HEK293 (cell line): ENCODE measurements at regions not wholly inside any gene's neighbourhood (a gene's known extent, or its start where the extent isn't known, plus 50 kb on each side); places are given as distances from the start of the nearest gene placed in this dataset.

Source experiments
- CTCF ChIA-PET: fragments of 350-600 bp; formaldehyde crosslinking; extraction: SDS; loops from one replicate; lab custom pipeline; 2021; ENCODE audit warnings: antibody characterized with exemption; lab: Yijun Ruan, JAX
- POLR2A ChIA-PET: fragments of 300-600 bp; formaldehyde crosslinking; extraction: SDS; loops from one replicate; lab custom pipeline; 2020; ENCODE audit warnings: antibody characterized with exemption, inconsistent platforms; lab: Yijun Ruan, JAX
- H3K27ac ChIP-seq: fragments of 200-500 bp; sonication (Bioruptor generic); 2 replicates; pipeline ENCODE4 v1.5.1; 2014; ENCODE audit warnings: low read depth, low read length, control low read depth, inconsistent platforms; ENCODE audit errors: extremely low read depth
- H3K36me3 ChIP-seq, 2 experiments: fragments of 200-500 bp in 1 of 2; sonication (Bioruptor generic) in 1 of 2; 1 replicate in 1 of 2; 2 replicates in 1 of 2; pipeline ENCODE4 v1.5.1; 2014 to 2017; ENCODE audit warnings: inconsistent platforms in 2 of 2, low read length in 2 of 2; ENCODE audit not compliant: control insufficient read depth in 2 of 2, insufficient read depth in 1 of 2
- H3K4me1 ChIP-seq: fragments of 200-500 bp; sonication (Bioruptor generic); 2 replicates; pipeline ENCODE4 v1.5.1; 2014; ENCODE audit warnings: mild to moderate bottlenecking, low read length, inconsistent platforms; ENCODE audit not compliant: control insufficient read depth, insufficient read depth
- H3K4me3 ChIP-seq: 2 replicates; pipeline ENCODE4 v1.5.1; 2011; ENCODE audit warnings: low read depth, mild to moderate bottlenecking, control low read depth, low read length, moderate library complexity
- H3K9me3 ChIP-seq: fragments of 200-500 bp; sonication (Bioruptor generic); 2 replicates; pipeline ENCODE4 v1.5.1; 2014; ENCODE audit warnings: low read depth, low read length, inconsistent platforms; ENCODE audit not compliant: control insufficient read depth, insufficient read depth
- HOXA7 ChIP-seq: sonication (generic); formaldehyde crosslinking; IDR thresholded peaks from 2 replicates; pipeline ENCODE4 v1.8.1; 2022; ENCODE audit warnings: missing genetic modification reagents, borderline replicate concordance
- MYNN ChIP-seq: fragments of 450-650 bp; formaldehyde crosslinking; IDR thresholded peaks from 2 replicates; pipeline ENCODE4 v1.5.1; 2016; ENCODE audit warnings: missing biosample characterization, missing genetic modification characterization, borderline replicate concordance
- OSR2 ChIP-seq: fragments of 450-650 bp; formaldehyde crosslinking; IDR thresholded peaks from 2 replicates; pipeline ENCODE4 v1.5.1; 2016; ENCODE audit warnings: missing biosample characterization, missing genetic modification characterization
- TCF7L2 ChIP-seq: IDR thresholded peaks from 2 replicates; pipeline ENCODE4 v1.6.1; 2011; ENCODE audit warnings: low read depth, mild to moderate bottlenecking, inconsistent platforms, low read length, moderate library complexity, borderline replicate concordance
- ZNF112 ChIP-seq: fragments of 450-650 bp; formaldehyde crosslinking; IDR thresholded peaks from 2 replicates; pipeline ENCODE4 v1.5.0; 2017; ENCODE audit warnings: missing biosample characterization, missing genetic modification characterization
- ZNF146 ChIP-seq: fragments of 450-650 bp; formaldehyde crosslinking; IDR thresholded peaks from 2 replicates; pipeline ENCODE4 v1.5.1; 2016; ENCODE audit warnings: missing biosample characterization, missing genetic modification characterization
- ZNF169 ChIP-seq: fragments of 450-650 bp; formaldehyde crosslinking; IDR thresholded peaks from 2 replicates; pipeline ENCODE4 v1.5.1; 2016; ENCODE audit warnings: missing biosample characterization, missing genetic modification characterization
- ZNF175 ChIP-seq: fragments of 450-650 bp; formaldehyde crosslinking; IDR thresholded peaks from 2 replicates; pipeline ENCODE4 v1.5.1; 2016; ENCODE audit warnings: missing biosample characterization, missing genetic modification characterization
- ZNF2 ChIP-seq: fragments of 450-650 bp; formaldehyde crosslinking; IDR thresholded peaks from 2 replicates; pipeline ENCODE4 v1.5.1; 2016; ENCODE audit warnings: missing biosample characterization, missing genetic modification characterization
- ZNF341 ChIP-seq: fragments of 450-650 bp; formaldehyde crosslinking; IDR thresholded peaks from 2 replicates; pipeline ENCODE4; 2016; ENCODE audit warnings: low read depth, missing biosample characterization, missing genetic modification characterization
- ZNF350 ChIP-seq: fragments of 450-650 bp; formaldehyde crosslinking; IDR thresholded peaks from 2 replicates; pipeline ENCODE4 v1.5.0; 2017; ENCODE audit warnings: missing biosample characterization, mild to moderate bottlenecking, missing genetic modification characterization
- ZNF560 ChIP-seq: fragments of 450-650 bp; formaldehyde crosslinking; IDR thresholded peaks from 2 replicates; pipeline ENCODE4 v1.5.1; 2017; ENCODE audit warnings: missing biosample characterization, missing genetic modification characterization, borderline replicate concordance
- ZNF585B ChIP-seq: fragments of 450-650 bp; formaldehyde crosslinking; IDR thresholded peaks from 2 replicates; pipeline ENCODE4 v1.5.1; 2016; ENCODE audit warnings: missing biosample characterization, missing genetic modification characterization
- ZNF624 ChIP-seq: fragments of 450-650 bp; formaldehyde crosslinking; IDR thresholded peaks from 2 replicates; pipeline ENCODE4 v1.5.1; 2017; ENCODE audit warnings: missing biosample characterization, missing genetic modification characterization
- ZNF701 ChIP-seq: fragments of 450-650 bp; formaldehyde crosslinking; IDR thresholded peaks from 2 replicates; pipeline ENCODE4 v1.5.1; 2016; ENCODE audit warnings: missing biosample characterization, missing genetic modification characterization
- ZNF843 ChIP-seq: fragments of 450-650 bp; formaldehyde crosslinking; IDR thresholded peaks from 2 replicates; pipeline ENCODE4 v1.5.1; 2016; ENCODE audit warnings: missing biosample characterization, missing genetic modification characterization
- TF ChIP-seq, protein P1 (sequence below): fragments of 450-650 bp; formaldehyde crosslinking; IDR thresholded peaks from 2 replicates; pipeline ENCODE4 v1.5.1; 2016; ENCODE audit warnings: missing biosample characterization, missing genetic modification characterization
- TF ChIP-seq, protein P2 (sequence below): IDR thresholded peaks from 2 replicates; pipeline ENCODE4 v1.6.1; 2011; ENCODE audit warnings: mild to moderate bottlenecking, low read depth, low read length, borderline replicate concordance
- TF ChIP-seq, protein P3 (sequence below): fragments of 450-650 bp; formaldehyde crosslinking; IDR thresholded peaks from 2 replicates; pipeline ENCODE4 v1.5.1; 2016; ENCODE audit warnings: missing biosample characterization, missing genetic modification characterization
- TF ChIP-seq, protein P4 (sequence below): fragments of 450-650 bp; formaldehyde crosslinking; IDR thresholded peaks from 2 replicates; pipeline ENCODE4 v1.5.1; 2016; ENCODE audit warnings: missing biosample characterization, missing genetic modification characterization
- TF ChIP-seq, protein P5 (sequence below): fragments of 450-650 bp; IDR thresholded peaks from 2 replicates; pipeline ENCODE4 v1.5.1; 2018; ENCODE audit warnings: missing biosample characterization, missing genetic modification characterization
- TF ChIP-seq, protein P6 (sequence below): fragments of 450-650 bp; formaldehyde crosslinking; IDR thresholded peaks from 2 replicates; pipeline ENCODE4 v1.5.1; 2016; ENCODE audit warnings: missing biosample characterization, missing genetic modification characterization
- TF ChIP-seq, protein P7 (sequence below): fragments of 450-650 bp; formaldehyde crosslinking; IDR thresholded peaks from 2 replicates; pipeline ENCODE4 v1.5.1; 2017; ENCODE audit warnings: missing biosample characterization, mild to moderate bottlenecking, missing genetic modification characterization, moderate library complexity
- TF ChIP-seq, protein P8 (sequence below): fragments of 450-650 bp; formaldehyde crosslinking; IDR thresholded peaks from 2 replicates; pipeline ENCODE4 v1.5.1; 2016; ENCODE audit warnings: missing biosample characterization, missing genetic modification characterization

DNA sequence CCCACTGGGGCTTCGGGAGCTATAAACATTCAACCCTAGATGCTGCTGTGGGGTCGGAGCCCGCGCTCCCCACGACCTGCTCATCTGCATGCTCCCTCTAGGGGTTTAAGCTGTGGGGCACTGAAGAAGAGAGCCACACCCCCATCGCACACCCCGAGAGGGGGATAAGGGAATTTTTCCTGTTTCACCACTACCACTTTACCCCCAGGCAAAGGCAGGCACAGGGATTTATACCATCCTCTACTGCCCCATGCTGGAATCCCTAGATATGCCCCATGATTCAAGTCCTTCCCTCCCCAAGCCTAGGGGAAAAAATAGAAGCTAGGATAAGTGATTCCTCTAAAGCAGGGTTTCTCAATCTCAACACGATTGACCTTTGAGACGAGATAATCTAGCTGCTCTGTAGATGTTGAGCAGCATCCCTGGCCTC, 59.9 kb upstream of the CCDC60 start:
- H3K9me3 ChIP-seq, result no peaks in the 10 kb centered on the region
- TF ChIP-seq, protein P1, sequence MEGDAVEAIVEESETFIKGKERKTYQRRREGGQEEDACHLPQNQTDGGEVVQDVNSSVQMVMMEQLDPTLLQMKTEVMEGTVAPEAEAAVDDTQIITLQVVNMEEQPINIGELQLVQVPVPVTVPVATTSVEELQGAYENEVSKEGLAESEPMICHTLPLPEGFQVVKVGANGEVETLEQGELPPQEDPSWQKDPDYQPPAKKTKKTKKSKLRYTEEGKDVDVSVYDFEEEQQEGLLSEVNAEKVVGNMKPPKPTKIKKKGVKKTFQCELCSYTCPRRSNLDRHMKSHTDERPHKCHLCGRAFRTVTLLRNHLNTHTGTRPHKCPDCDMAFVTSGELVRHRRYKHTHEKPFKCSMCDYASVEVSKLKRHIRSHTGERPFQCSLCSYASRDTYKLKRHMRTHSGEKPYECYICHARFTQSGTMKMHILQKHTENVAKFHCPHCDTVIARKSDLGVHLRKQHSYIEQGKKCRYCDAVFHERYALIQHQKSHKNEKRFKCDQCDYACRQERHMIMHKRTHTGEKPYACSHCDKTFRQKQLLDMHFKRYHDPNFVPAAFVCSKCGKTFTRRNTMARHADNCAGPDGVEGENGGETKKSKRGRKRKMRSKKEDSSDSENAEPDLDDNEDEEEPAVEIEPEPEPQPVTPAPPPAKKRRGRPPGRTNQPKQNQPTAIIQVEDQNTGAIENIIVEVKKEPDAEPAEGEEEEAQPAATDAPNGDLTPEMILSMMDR, result no peak
- no peak for TF ChIP-seq ZNF146 (tag by site-specific recombination)
- TF ChIP-seq, protein P2, sequence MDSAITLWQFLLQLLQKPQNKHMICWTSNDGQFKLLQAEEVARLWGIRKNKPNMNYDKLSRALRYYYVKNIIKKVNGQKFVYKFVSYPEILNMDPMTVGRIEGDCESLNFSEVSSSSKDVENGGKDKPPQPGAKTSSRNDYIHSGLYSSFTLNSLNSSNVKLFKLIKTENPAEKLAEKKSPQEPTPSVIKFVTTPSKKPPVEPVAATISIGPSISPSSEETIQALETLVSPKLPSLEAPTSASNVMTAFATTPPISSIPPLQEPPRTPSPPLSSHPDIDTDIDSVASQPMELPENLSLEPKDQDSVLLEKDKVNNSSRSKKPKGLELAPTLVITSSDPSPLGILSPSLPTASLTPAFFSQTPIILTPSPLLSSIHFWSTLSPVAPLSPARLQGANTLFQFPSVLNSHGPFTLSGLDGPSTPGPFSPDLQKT, result no peak
- TF ChIP-seq, protein P3, sequence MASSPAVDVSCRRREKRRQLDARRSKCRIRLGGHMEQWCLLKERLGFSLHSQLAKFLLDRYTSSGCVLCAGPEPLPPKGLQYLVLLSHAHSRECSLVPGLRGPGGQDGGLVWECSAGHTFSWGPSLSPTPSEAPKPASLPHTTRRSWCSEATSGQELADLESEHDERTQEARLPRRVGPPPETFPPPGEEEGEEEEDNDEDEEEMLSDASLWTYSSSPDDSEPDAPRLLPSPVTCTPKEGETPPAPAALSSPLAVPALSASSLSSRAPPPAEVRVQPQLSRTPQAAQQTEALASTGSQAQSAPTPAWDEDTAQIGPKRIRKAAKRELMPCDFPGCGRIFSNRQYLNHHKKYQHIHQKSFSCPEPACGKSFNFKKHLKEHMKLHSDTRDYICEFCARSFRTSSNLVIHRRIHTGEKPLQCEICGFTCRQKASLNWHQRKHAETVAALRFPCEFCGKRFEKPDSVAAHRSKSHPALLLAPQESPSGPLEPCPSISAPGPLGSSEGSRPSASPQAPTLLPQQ (tag by site-specific recombination), result no peak
- TF ChIP-seq, protein P4, sequence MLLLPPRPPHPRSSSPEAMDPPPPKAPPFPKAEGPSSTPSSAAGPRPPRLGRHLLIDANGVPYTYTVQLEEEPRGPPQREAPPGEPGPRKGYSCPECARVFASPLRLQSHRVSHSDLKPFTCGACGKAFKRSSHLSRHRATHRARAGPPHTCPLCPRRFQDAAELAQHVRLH (tag by site-specific recombination), result no peak
- TF ChIP-seq ZNF624 (tag by site-specific recombination), result no peak
- TF ChIP-seq HOXA7 (CRISPR knock-in tag), result no peak
- TF ChIP-seq ZNF585B (tag by site-specific recombination), result no peak
- TF ChIP-seq TCF7L2, result no peak
- TF ChIP-seq, protein P5, sequence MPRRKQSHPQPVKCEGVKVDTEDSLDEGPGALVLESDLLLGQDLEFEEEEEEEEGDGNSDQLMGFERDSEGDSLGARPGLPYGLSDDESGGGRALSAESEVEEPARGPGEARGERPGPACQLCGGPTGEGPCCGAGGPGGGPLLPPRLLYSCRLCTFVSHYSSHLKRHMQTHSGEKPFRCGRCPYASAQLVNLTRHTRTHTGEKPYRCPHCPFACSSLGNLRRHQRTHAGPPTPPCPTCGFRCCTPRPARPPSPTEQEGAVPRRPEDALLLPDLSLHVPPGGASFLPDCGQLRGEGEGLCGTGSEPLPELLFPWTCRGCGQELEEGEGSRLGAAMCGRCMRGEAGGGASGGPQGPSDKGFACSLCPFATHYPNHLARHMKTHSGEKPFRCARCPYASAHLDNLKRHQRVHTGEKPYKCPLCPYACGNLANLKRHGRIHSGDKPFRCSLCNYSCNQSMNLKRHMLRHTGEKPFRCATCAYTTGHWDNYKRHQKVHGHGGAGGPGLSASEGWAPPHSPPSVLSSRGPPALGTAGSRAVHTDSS (tag by site-specific recombination), result no peak
- TF ChIP-seq, protein P6, sequence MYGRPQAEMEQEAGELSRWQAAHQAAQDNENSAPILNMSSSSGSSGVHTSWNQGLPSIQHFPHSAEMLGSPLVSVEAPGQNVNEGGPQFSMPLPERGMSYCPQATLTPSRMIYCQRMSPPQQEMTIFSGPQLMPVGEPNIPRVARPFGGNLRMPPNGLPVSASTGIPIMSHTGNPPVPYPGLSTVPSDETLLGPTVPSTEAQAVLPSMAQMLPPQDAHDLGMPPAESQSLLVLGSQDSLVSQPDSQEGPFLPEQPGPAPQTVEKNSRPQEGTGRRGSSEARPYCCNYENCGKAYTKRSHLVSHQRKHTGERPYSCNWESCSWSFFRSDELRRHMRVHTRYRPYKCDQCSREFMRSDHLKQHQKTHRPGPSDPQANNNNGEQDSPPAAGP (tag by site-specific recombination), result no peak
- H3K4me3 ChIP-seq, result no peak overlapping the region
- ChIA-PET POLR2A (no interaction called here), CTCF (no interaction called here)
- H3K27ac ChIP-seq, result no peak overlapping the region
- H3K4me1 ChIP-seq, result no peaks in the 10 kb centered on the region
- H3K36me3 ChIP-seq, result no peaks in the 10 kb centered on the region

DNA sequence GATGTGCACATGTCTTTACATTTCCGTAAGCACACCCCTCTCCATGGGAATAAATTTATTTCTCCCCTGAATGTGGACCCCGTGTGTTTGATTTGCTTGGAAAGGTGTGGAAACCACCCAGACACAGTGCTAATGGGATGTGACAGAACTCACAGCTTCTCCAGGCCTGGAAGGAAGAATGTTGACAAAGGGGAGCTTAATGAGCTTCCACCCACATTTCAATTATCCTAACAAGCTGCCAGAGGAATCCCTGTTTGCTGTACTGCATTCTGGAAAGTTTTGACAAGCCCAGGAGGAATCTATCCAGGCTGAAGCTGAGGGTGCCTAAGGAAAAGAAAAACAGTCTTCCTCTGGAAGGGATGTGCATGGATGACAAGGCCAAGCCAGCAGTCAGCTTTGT, 51.2 kb upstream of the CCDC60 start:
- Histone ChIP-seq H3K27ac (no peak overlapping the region), H3K4me1 (no peaks in the 10 kb centered on the region), H3K4me3 (no peak overlapping the region), H3K9me3 (no peaks in the 10 kb centered on the region), H3K36me3 (no peaks in the 10 kb centered on the region)
- ChIA-PET CTCF (interaction anchor here (0.6 kb wide), 1 partner anchor 317 kb away, joined by 6 read pairs; no protein-coding TSS in a partner anchor), POLR2A (no interaction called here)
- TF ChIP-seq, protein P7, sequence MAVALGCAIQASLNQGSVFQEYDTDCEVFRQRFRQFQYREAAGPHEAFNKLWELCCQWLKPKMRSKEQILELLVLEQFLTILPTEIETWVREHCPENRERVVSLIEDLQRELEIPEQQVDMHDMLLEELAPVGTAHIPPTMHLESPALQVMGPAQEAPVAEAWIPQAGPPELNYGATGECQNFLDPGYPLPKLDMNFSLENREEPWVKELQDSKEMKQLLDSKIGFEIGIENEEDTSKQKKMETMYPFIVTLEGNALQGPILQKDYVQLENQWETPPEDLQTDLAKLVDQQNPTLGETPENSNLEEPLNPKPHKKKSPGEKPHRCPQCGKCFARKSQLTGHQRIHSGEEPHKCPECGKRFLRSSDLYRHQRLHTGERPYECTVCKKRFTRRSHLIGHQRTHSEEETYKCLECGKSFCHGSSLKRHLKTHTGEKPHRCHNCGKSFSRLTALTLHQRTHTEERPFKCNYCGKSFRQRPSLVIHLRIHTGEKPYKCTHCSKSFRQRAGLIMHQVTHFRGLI (tag by site-specific recombination), result no peak
- TF ChIP-seq ZNF112 (tag by site-specific recombination) (no peak), ZNF843 (tag by site-specific recombination) (no peak), MYNN (tag by site-specific recombination) (no peak), ZNF341 (tag by site-specific recombination) (no peak), ZNF169 (no peak), OSR2 (tag by site-specific recombination) (no peak), ZNF350 (no peak), ZNF175 (tag by site-specific recombination) (no peak), ZNF560 (tag by site-specific recombination) (no peak), ZNF2 (no peak), ZNF701 (no peak)
- TF ChIP-seq, protein P8, sequence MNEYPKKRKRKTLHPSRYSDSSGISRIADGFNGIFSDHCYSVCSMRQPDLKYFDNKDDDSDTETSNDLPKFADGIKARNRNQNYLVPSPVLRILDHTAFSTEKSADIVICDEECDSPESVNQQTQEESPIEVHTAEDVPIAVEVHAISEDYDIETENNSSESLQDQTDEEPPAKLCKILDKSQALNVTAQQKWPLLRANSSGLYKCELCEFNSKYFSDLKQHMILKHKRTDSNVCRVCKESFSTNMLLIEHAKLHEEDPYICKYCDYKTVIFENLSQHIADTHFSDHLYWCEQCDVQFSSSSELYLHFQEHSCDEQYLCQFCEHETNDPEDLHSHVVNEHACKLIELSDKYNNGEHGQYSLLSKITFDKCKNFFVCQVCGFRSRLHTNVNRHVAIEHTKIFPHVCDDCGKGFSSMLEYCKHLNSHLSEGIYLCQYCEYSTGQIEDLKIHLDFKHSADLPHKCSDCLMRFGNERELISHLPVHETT (tag by site-specific recombination), result no peak
